ENCODE measurements at regions not wholly inside any gene's neighbourhood (a gene's known extent, or its start where the extent isn't known, plus 50 kb on each side); places are given as distances from the start of the nearest gene placed in this dataset.

DNA sequence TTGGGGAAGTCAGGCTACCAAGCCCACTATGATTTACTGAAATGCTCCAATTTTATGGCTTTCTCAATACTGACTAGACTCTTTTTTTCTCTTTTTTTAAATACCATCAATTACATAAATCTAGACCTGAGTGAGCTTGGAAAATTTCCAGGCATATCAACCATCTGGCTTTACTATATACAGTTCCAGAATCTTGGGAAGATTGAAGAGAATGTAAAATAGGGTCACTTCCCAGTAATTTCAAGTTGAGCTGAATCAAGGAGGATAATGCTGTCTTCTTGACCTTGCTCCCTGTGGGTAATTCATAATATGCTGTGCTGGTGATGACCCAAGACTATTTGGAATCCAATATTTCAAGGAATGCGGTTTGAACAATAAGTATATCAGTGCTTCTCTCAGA lies 108.1 kb downstream of the MAP3K21 start:
- no peak overlapping the region for H3K27ac ChIP-seq (ENCODE audit: low read depth, low read length)
- no peaks in the 10 kb centered on the region for H3K27me3 ChIP-seq (ENCODE audit: control insufficient read depth, insufficient read depth, low read length)
- H3K4me1 ChIP-seq (ENCODE audit: control insufficient read depth, insufficient read depth, low read length) = peaks cover 6% of the 10 kb centered on the region

DNA sequence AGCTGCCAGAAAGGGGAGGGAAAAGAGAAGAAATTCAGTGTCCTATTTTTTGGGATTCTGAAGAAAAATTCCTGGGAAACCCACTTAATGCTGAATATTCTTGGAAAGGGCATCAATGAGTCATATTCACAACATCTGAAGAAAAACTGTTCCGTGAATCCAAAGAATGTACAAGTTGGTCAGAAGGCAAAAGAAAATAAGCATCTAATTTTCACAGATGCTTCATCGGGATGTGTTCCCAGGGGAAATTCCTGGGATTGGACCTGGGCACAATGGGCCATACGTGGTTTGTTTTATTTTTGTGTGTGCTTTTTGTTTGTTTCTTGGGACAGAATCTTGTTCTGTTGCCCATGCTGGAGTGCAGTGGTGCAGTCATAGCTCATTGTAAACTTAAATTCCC lies 112.2 kb downstream of the MAP3K21 start:
- Histone ChIP-seq H3K27me3 (ENCODE audit: control insufficient read depth, insufficient read depth, low read length) (no peaks in the 10 kb centered on the region), H3K36me3 (ENCODE audit: control insufficient read depth, insufficient read depth, low read length) (no peaks in the 10 kb centered on the region), H3K4me3 (ENCODE audit: low read depth, low read length) (no peak overlapping the region), H3K4me1 (ENCODE audit: control insufficient read depth, insufficient read depth, low read length) (peaks cover 7% of the 10 kb centered on the region; the same call in 1 of the 2 replicates), H3K9me3 (ENCODE audit: control insufficient read depth, insufficient read depth, low read depth, low read length) (peaks cover 8% of the 10 kb centered on the region; the same call in 1 of the 2 replicates), H3K9ac (ENCODE audit: low read length) (no peak overlapping the region), H3K27ac (ENCODE audit: low read depth, low read length) (no peak overlapping the region)

More for the DNA sequence above, 108.1 kb downstream of the MAP3K21 start:
- H3K9ac ChIP-seq (ENCODE audit: low read length) = no peak overlapping the region
- H3K4me3 ChIP-seq (ENCODE audit: low read depth, low read length) = no peak overlapping the region
- H3K36me3 ChIP-seq (ENCODE audit: control insufficient read depth, insufficient read depth, low read length) = no peaks in the 10 kb centered on the region
- H3K9me3 ChIP-seq (ENCODE audit: control insufficient read depth, insufficient read depth, low read depth, low read length) = peaks cover 4% of the 10 kb centered on the region; the same call in 1 of the 2 replicates

DNA sequence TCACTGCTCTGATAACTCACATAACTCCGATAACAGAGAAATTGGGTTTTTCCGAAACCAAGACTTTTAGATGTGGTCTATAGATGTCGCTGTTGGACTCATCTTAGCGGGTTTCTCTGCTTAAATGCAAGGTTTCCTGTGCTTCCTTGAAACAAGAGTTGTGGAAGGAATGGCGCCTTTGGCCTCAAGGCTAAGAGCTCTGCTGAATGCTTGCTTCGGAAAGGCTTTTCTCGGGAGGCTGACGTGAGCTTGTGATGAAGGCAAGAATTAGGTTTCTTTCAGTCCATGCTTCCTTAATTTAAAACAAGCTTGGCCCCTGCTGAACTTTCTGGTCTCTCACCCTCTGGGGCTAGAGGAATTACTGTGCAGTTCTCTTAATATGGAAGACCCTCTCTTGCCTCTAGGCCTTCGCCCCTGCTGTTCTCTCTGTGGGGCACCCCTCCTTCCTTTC lies 113.5 kb downstream of the MAP3K21 start:
- H3K36me3 ChIP-seq (ENCODE audit: control insufficient read depth, insufficient read depth, low read length) = no peaks in the 10 kb centered on the region
- peak overlapping the region; percentile 8; the same call in 1 of the 2 replicates for H3K27ac ChIP-seq (ENCODE audit: low read depth, low read length)
- peaks cover 18% of the 10 kb centered on the region for H3K9me3 ChIP-seq (ENCODE audit: control insufficient read depth, insufficient read depth, low read depth, low read length)
- no peak overlapping the region for H3K4me3 ChIP-seq (ENCODE audit: low read depth, low read length)
- peaks cover 7% of the 10 kb centered on the region; the same call in 1 of the 2 replicates for H3K4me1 ChIP-seq (ENCODE audit: control insufficient read depth, insufficient read depth, low read length)
- H3K9ac ChIP-seq (ENCODE audit: low read length) = peak overlapping the region; percentile 33
- H3K27me3 ChIP-seq (ENCODE audit: control insufficient read depth, insufficient read depth, low read length) = no peaks in the 10 kb centered on the region

DNA sequence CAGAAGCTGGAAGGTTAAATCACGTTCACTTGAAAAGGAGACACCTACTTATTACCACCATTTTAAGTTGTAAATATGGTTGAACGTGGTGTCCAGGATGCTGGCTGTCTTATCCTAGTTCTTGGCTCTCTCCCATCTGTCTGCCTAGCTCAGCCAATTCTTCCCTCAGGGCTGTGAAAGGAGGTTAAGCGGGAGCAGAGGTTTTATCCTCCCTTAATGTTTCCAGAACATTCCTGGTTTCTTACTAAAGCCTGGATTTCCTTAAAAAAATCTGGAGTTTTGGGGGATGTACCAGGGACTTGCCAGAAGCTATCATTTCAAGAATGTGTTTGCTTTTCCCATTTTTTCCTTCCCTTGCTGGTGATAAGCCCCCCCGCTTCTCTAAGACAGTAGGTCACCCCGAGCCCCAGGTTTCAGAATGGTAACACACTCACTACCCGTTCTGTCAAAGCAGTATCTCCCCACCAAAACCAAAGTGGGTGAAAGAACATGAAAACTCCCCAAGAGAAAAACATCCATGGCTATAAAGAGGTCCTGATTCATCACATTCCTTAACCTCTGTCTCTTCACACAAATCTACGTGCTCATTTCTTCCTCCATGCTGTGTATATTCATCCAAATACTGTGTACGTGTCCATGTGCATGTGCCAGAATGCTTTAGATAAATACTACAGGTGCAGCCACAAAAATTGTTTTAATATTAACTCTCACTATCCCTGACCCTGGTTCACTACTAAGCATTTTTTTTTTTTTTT lies 114.7 kb downstream of the MAP3K21 start:
- Histone ChIP-seq H3K9ac (ENCODE audit: low read length) (no peak overlapping the region), H3K36me3 (ENCODE audit: control insufficient read depth, insufficient read depth, low read length) (no peaks in the 10 kb centered on the region), H3K4me1 (ENCODE audit: control insufficient read depth, insufficient read depth, low read length) (peaks cover 7% of the 10 kb centered on the region; the same call in 1 of the 2 replicates), H3K9me3 (ENCODE audit: control insufficient read depth, insufficient read depth, low read depth, low read length) (peaks cover 31% of the 10 kb centered on the region), H3K27me3 (ENCODE audit: control insufficient read depth, insufficient read depth, low read length) (no peaks in the 10 kb centered on the region), H3K27ac (ENCODE audit: low read depth, low read length) (no peak overlapping the region), H3K4me3 (ENCODE audit: low read depth, low read length) (no peak overlapping the region)

DNA sequence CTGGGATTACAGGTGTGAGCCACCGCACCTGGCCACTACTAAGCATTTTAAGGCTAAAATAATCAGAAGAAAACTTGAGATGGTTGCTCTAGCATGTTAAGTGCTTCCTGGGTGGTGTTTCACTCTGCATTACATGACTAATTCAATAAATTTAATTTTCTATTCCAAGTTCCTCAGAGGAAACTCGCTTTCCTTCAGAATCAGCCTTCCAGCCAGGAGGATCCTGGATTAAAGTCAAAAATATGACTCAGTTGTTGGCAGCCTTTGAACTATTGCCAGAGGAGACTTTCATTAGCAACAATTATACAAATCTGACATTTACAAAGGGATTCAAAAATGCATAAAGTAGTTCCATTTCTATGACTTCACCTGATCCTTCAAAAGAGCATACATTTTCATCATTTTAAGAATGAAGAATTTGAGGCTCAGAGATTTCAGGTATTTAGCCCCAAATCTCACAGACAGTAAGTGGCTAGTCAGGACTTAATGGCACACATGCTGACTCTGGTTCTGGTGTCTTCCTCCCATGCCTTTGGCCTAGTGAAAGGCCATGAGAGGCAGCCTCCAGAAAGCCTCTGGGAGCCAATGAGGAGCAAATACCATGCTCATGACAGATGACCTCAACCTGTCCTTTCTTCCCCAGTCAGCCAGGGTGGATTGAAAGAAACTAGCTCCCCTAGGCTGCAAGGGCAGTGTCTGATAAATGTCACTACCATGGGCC lies 115.7 kb downstream of the MAP3K21 start:
- no peaks in the 10 kb centered on the region for H3K36me3 ChIP-seq (ENCODE audit: control insufficient read depth, insufficient read depth, low read length)
- no peak overlapping the region for H3K27ac ChIP-seq (ENCODE audit: low read depth, low read length)
- no peaks in the 10 kb centered on the region for H3K27me3 ChIP-seq (ENCODE audit: control insufficient read depth, insufficient read depth, low read length)
- H3K9ac ChIP-seq (ENCODE audit: low read length) = no peak overlapping the region
- no peak overlapping the region for H3K4me3 ChIP-seq (ENCODE audit: low read depth, low read length)
- peaks cover 7% of the 10 kb centered on the region; the same call in 1 of the 2 replicates for H3K4me1 ChIP-seq (ENCODE audit: control insufficient read depth, insufficient read depth, low read length)
- peaks cover 37% of the 10 kb centered on the region for H3K9me3 ChIP-seq (ENCODE audit: control insufficient read depth, insufficient read depth, low read depth, low read length)

DNA sequence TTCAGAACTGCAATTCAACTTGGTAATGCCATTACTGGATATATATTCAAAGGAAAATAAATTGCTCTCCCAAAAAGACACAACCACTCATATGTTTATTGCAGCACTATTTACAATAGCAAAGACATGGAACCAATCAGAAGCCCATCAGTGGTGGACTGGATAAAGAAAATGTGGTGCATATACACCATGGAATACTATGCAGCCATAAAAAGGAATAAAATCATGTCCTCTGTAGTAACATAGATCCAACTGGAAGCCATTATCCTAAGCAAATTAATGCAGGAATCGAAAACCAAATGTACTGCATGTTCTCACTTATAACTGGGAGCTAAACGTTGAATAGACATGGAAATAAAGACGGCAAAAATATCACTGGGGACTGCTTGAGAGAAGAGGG lies 117.0 kb downstream of the MAP3K21 start:
- Histone ChIP-seq H3K4me1 (ENCODE audit: control insufficient read depth, insufficient read depth, low read length) (peaks cover 7% of the 10 kb centered on the region; the same call in 1 of the 2 replicates), H3K36me3 (ENCODE audit: control insufficient read depth, insufficient read depth, low read length) (no peaks in the 10 kb centered on the region), H3K9ac (ENCODE audit: low read length) (no peak overlapping the region), H3K27me3 (ENCODE audit: control insufficient read depth, insufficient read depth, low read length) (no peaks in the 10 kb centered on the region), H3K4me3 (ENCODE audit: low read depth, low read length) (no peak overlapping the region), H3K9me3 (ENCODE audit: control insufficient read depth, insufficient read depth, low read depth, low read length) (peaks cover 44% of the 10 kb centered on the region), H3K27ac (ENCODE audit: low read depth, low read length) (no peak overlapping the region)

DNA sequence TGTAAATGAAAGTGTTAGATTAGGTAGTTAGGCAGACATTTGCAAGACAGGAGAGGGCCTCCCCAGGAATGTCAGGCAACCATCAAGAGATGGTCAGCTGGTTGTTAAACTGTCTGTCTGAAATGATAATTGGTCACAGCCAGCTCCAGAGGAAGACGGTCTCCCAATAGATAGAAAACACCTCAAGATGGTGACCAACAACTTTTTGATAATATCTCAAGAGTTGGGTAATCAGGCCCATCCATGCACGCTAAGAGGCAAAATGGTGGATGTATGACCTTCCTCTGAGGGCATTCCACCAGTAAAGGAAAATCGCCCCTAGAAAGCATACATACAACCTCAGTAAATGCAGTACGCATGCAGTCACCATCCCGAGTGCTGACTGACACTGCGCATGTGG lies 118.2 kb downstream of the MAP3K21 start:
- Histone ChIP-seq H3K4me1 (ENCODE audit: control insufficient read depth, insufficient read depth, low read length) (peaks cover 7% of the 10 kb centered on the region; the same call in 1 of the 2 replicates), H3K27me3 (ENCODE audit: control insufficient read depth, insufficient read depth, low read length) (no peaks in the 10 kb centered on the region), H3K36me3 (ENCODE audit: control insufficient read depth, insufficient read depth, low read length) (no peaks in the 10 kb centered on the region), H3K9me3 (ENCODE audit: control insufficient read depth, insufficient read depth, low read depth, low read length) (peaks cover 56% of the 10 kb centered on the region), H3K27ac (ENCODE audit: low read depth, low read length) (no peak overlapping the region), H3K9ac (ENCODE audit: low read length) (no peak overlapping the region), H3K4me3 (ENCODE audit: low read depth, low read length) (no peak overlapping the region)

DNA sequence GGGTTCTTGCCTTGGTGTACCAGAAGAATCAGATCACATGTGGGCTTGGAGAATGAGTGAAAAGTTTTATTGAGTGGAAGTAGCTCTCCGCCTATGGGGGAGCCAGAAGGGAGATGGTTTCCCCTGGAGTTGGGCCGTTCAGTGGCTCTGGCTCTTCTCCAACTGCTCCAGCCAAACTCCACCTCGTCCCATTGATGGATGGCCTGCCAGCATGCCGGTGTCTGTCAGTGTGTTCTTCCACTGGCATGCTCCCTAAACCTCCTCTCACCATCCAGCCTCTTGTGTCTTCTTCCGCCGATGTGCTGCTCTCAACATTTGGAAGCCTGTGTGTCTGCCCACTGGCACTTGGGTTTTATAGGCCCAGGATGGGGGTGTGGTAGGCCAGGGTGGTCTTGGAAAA lies 119.4 kb downstream of the MAP3K21 start:
- H3K27me3 ChIP-seq (ENCODE audit: control insufficient read depth, insufficient read depth, low read length) = no peaks in the 10 kb centered on the region
- H3K27ac ChIP-seq (ENCODE audit: low read depth, low read length) = no peak overlapping the region
- H3K9me3 ChIP-seq (ENCODE audit: control insufficient read depth, insufficient read depth, low read depth, low read length) = peaks cover 64% of the 10 kb centered on the region
- H3K36me3 ChIP-seq (ENCODE audit: control insufficient read depth, insufficient read depth, low read length) = no peaks in the 10 kb centered on the region
- H3K9ac ChIP-seq (ENCODE audit: low read length) = no peak overlapping the region
- no peaks in the 10 kb centered on the region; the same call in 1 of the 2 replicates for H3K4me1 ChIP-seq (ENCODE audit: control insufficient read depth, insufficient read depth, low read length)
- H3K4me3 ChIP-seq (ENCODE audit: low read depth, low read length) = no peak overlapping the region

DNA sequence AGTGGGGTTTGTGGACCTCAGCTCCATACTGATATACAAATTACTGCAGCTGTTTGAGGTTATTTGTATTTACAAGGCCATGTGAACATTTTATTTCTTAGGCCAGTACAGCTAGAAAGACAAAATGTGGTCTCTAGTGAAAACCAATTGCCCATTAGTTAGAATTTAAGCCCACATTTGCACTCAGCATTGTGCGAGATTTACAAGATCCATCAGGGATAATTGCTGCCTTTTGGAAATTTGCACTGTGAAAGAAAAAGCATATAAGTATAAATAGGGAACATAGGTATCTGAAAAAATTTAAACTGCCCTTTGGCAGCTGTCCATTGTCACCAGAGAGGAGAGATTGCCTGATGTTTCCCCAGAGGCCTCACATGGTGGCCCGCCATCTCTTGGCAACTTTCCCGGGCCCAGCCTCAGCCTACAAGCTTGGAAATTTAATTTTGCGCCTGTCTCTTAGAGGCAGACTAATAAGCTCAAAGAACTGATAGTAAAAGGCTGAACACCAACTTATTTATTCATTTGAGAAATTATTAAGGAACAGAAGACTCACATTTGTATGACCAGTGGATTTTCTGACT lies 120.7 kb downstream of the MAP3K21 start:
- Histone ChIP-seq H3K9ac (ENCODE audit: low read length) (no peak overlapping the region), H3K36me3 (ENCODE audit: control insufficient read depth, insufficient read depth, low read length) (no peaks in the 10 kb centered on the region), H3K27me3 (ENCODE audit: control insufficient read depth, insufficient read depth, low read length) (no peaks in the 10 kb centered on the region), H3K9me3 (ENCODE audit: control insufficient read depth, insufficient read depth, low read depth, low read length) (peaks cover 75% of the 10 kb centered on the region), H3K27ac (ENCODE audit: low read depth, low read length) (no peak overlapping the region), H3K4me3 (ENCODE audit: low read depth, low read length) (no peak overlapping the region), H3K4me1 (ENCODE audit: control insufficient read depth, insufficient read depth, low read length) (no peaks in the 10 kb centered on the region)

DNA sequence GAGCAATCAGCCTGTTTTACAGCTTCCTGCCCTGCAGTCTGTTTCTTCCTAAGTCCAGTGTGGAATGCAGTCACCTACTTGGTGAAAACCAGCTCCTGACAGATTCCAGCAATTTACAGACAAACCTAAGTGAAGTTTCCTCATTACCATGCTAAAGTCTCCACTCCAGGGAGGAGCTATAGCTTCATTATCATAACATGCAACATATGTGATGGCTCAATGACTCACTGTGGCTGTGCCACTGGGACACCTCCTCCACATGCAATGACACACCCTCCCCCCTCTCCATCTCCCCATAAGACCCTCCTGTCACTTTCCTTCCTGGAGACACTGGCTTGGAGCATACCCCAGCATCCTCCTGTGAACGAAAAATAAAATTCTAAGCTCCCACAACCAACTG lies 125.2 kb downstream of the MAP3K21 start:
- Histone ChIP-seq H3K36me3 (ENCODE audit: control insufficient read depth, insufficient read depth, low read length) (no peaks in the 10 kb centered on the region), H3K9me3 (ENCODE audit: control insufficient read depth, insufficient read depth, low read depth, low read length) (peaks cover 41% of the 10 kb centered on the region), H3K4me3 (ENCODE audit: low read depth, low read length) (no peak overlapping the region), H3K27me3 (ENCODE audit: control insufficient read depth, insufficient read depth, low read length) (no peaks in the 10 kb centered on the region), H3K9ac (ENCODE audit: low read length) (no peak overlapping the region), H3K27ac (ENCODE audit: low read depth, low read length) (no peak overlapping the region), H3K4me1 (ENCODE audit: control insufficient read depth, insufficient read depth, low read length) (no peaks in the 10 kb centered on the region)
